Choroid plexus epithelial cell (primary cell): ENCODE measurements at regions not wholly inside any gene's neighbourhood (a gene's known extent, or its start where the extent isn't known, plus 50 kb on each side); places are given as distances from the start of the nearest gene placed in this dataset.
"Not testable (repeated sequence)": the region's sequence is repeated elsewhere in the genome, so short reads cannot be mapped to it uniquely, and the experiment has no call there.

Experiments
- DNase-seq: peaks from one replicate; pipeline ENCODE4 v3.0.0-alpha.2; 2010; ENCODE audit warnings: low read depth
- H3K4me3 ChIP-seq: 2 replicates; pipeline ENCODE4 v1.5.1; 2011; ENCODE audit warnings: low read depth, mild to moderate bottlenecking, control low read depth, low read length, moderate library complexity
- TF ChIP-seq, protein P1 (sequence below): conservative IDR thresholded peaks from 2 replicates; pipeline ENCODE4 v1.5.1; 2011; ENCODE audit warnings: low read depth, mild to moderate bottlenecking, control low read depth, inconsistent platforms, low read length, moderate library complexity

DNA sequence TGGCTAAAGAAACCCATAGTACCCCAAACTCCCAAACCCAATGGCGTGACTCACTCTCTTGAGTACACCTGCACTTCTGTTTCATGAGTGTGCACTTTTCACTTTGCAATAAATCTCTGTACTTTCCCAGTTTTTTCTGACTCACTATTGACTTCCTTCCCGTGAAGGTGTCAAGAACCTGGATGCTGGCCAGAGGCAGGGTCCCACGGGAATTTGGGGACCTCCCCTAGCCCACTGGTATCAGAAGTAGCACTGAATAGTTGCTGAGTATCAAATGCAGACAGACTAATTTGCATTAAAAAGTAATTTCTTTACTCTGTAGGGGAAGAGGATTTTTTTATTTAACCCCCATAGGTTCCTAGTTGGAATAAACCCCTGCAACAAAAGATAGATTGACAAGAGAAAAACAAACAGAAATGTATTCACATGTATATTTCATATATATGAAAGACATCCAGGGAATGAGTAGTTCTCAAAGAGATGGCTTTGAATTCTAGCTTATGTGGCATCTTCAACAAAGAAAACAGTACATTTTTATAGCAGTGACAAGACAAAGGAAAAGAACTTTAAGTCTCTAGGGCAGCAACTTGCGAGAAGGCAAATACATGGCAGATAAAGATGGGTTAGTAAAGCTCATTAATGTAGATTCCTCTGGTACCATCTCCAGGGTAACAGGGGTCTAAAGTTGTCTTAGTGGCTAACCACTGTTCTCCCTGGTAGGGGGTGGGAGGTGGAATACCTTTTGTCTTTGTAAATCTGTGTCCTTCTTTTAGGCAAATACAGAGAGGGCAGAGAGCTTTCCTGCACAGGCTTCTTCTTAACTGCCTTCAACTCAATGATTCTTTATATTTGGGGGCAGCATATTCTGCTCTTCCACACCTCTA, 385.5 kb upstream of the PDZRN3 start:
- H3K4me3 ChIP-seq: no peak overlapping the region
- DNase-seq: no peak
- TF ChIP-seq, protein P1, sequence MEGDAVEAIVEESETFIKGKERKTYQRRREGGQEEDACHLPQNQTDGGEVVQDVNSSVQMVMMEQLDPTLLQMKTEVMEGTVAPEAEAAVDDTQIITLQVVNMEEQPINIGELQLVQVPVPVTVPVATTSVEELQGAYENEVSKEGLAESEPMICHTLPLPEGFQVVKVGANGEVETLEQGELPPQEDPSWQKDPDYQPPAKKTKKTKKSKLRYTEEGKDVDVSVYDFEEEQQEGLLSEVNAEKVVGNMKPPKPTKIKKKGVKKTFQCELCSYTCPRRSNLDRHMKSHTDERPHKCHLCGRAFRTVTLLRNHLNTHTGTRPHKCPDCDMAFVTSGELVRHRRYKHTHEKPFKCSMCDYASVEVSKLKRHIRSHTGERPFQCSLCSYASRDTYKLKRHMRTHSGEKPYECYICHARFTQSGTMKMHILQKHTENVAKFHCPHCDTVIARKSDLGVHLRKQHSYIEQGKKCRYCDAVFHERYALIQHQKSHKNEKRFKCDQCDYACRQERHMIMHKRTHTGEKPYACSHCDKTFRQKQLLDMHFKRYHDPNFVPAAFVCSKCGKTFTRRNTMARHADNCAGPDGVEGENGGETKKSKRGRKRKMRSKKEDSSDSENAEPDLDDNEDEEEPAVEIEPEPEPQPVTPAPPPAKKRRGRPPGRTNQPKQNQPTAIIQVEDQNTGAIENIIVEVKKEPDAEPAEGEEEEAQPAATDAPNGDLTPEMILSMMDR: no peak

DNA sequence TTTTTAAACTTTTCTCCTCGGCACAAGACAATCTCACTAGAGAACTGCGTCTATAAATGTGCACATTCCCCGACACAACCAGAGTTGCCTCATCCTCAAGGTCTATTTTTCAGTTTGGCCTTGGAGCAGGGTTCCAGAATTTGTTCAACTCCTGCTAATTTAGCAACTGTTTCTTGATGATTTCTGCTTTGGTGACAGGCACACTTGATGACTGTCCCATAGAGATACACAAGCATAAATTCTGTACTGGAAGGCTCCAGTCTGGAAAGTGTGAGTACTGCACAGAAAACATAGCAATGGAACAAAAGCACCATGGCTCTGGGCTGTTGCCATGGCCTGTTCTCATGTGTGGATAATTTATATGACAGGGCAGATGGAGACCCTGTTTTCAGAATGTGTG, 379.6 kb upstream of the PDZRN3 start:
- TF ChIP-seq, protein P1: no peak
- no peak overlapping the region for H3K4me3 ChIP-seq
- no peak for DNase-seq

DNA sequence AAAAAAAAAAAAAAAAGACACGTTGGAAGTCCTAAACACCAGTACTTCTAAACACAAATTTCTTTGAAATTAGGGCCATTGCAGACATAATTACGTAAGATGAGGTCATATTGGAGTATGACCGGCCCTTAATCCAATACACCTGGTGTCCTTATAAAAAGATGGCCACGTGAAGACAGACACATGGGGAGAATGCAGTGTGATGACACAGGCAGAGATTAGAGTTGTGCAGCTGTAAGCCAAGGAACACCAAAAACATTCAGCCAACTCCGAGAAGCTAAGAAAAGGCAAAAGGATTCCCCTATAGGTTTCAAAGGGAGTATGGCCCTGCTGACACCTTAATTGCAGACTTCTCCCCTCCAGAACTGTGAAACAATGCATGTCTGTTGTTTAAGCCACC, 379.0 kb upstream of the PDZRN3 start:
- H3K4me3 ChIP-seq: no peak overlapping the region
- DNase-seq: no peak
- TF ChIP-seq, protein P1: no peak

DNA sequence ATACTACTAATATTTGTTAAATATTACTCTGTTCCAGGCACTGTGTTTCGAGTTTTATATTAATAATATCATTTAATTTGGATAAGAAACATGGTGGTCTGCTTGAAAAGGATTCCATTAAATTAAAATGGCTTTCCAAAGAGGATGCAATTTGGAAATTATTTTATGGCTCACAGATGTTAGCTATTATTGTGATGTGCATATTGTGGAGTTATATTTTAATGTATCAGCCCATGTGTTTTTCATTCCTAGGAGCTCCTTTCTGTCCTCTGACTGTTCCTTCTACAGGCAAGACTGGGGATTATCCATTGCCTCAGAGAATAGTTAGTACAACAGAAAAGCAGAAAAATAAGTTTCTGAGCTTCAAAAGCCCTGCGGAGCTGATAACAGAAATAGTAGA, 376.7 kb upstream of the PDZRN3 start:
- TF ChIP-seq, protein P1: no peak
- no peak overlapping the region for H3K4me3 ChIP-seq
- no peak for DNase-seq

DNA sequence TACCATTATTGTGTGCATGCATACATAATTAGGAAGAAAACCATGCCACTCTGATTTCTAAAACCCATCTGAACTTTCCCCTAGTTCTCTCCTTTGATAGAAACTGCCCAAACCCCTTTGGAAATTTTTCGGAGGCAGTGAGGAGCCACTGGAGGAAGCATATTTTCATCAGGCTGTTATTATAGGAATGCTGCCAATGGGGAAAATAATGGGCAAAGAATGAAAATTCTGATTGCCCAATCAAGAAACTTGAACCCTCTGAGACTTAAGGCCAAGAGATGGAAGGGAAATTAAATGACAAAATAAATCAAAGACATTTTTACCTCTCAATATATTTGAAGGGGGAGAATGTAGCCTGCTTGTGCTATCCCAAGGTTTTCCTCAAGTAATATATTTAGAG, 376.0 kb upstream of the PDZRN3 start:
- no peak overlapping the region for H3K4me3 ChIP-seq
- peak; percentile 7 for DNase-seq
- TF ChIP-seq, protein P1: no peak

DNA sequence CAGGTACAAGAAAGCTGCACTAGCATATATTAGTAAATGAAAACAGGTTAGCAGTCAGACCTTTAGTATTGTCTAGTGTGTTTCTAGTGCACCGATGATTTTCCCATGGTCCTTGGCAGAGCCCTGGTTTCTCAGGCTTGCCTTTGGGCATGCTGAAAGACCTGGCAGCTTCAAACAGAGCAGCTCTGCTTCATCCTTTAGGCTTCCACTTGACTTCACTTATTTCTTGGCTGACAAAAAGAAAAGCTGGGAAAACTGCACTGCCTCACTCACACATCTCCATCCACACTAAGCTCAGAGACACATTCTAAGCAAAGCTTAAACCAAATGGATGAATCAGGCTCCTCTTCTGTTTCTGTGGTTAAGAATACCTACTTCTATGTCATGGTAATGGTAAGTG, 374.8 kb upstream of the PDZRN3 start:
- no peak overlapping the region for H3K4me3 ChIP-seq
- DNase-seq: no peak
- TF ChIP-seq, protein P1: no peak

DNA sequence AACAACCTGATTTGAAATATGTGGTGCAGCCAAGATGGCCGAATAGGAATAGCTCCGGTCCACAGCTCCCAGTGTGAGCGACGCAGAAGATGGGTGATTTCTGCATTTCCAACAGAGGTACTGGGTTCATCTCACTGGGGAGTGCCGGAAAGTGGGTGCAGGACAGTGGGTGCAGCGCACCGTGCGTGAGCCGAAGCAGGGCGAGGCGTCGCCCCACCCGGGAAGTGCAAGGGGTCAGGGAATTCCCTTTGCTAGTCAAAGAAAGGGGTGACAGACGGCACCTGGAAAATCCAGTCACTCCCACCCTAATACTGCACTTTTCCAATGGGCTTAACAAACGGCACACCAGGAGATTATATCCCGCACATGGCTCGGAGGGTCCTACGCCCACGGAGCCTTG, 365.9 kb upstream of the PDZRN3 start:
- not testable (repeated sequence) for H3K4me3 ChIP-seq, DNase-seq
